Cardiac muscle cell (in vitro differentiated cells and primary cell): ENCODE measurements at regions not wholly inside any gene's neighbourhood (a gene's known extent, or its start where the extent isn't known, plus 50 kb on each side); places are given as distances from the start of the nearest gene placed in this dataset.

ENCODE experiments used
- DNase-seq, 2 donors: peaks; one replicate each; pipeline versions ENCODE4 v3.0.0 to v3.0.0-alpha.2; 2010 to 2017; ENCODE audit warnings: low read depth in 1 of 2, low spot score in 1 of 2
- H3K27ac ChIP-seq: fragments of 200-600 bp; sonication (generic); 2 replicates; pipeline ENCODE4 v1.5.1; 2016
- H3K27me3 ChIP-seq: fragments of 200-600 bp; sonication (generic); 2 replicates; pipeline ENCODE4 v1.6.0; 2016; ENCODE audit warnings: control low read depth
- H3K36me3 ChIP-seq: fragments of 200-600 bp; sonication (generic); 2 replicates; pipeline ENCODE4 v1.5.1; 2016; ENCODE audit warnings: control low read depth
- H3K4me1 ChIP-seq: fragments of 200-600 bp; sonication (generic); 2 replicates; pipeline ENCODE4 v1.8.1; 2017; ENCODE audit warnings: low read depth, mild to moderate bottlenecking, mixed run types
- H3K4me3 ChIP-seq: fragments of 200-600 bp; sonication (generic); 2 replicates; pipeline ENCODE4 v1.5.1; 2016; ENCODE audit warnings: mild to moderate bottlenecking
- H3K9me3 ChIP-seq: fragments of 200-600 bp; sonication (generic); 2 replicates; pipeline ENCODE4 v1.5.1; 2017; ENCODE audit warnings: low read depth, mild to moderate bottlenecking, control low read depth
- CTCF ChIP-seq: IDR thresholded peaks from 2 replicates; pipeline ENCODE4 v1.5.1; 2012; ENCODE audit warnings: low read depth, mild to moderate bottlenecking, low read length

DNA sequence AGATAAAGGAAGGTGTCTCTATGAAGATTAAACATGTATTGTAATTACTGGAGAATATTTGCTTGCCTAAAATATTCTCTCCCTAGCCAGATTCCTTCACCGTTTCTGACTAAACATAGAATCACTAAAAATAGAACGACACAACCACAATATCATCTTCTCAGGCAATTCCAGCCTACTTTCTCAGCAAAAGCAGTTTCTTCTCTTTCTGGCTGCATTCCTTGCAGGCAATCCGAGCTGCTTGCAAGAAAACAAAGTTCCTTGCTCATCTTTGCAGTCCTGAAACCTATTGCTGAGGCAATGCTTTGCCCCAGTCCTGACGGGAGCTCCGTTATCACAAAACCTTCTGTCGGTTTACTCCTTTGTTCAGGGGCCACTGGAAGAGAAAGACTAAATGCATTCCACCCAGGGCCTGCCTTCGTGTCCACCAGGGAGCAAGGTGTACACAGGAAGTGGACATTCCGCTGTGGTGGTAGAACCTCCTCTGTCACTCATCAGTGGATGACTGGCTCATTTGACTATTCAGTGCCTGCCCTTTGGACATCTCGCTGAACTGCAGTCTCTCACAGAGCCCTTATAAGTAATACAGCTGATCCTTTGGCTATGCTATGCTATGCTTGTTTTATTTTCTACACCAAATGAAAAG, 239.2 kb upstream of the DOK6 start:
- TF ChIP-seq CTCF, result no peak

GRCh38 chr18:69162649-69163048, 238.0 kb upstream of the DOK6 start:
- no peak overlapping the region for H3K4me3 ChIP-seq
- no peaks in the 10 kb centered on the region for H3K36me3 ChIP-seq
- no peak overlapping the region for H3K27ac ChIP-seq
- peaks cover 3% of the 10 kb centered on the region for H3K9me3 ChIP-seq
- no peak for TF ChIP-seq CTCF
- no peak for DNase-seq
- H3K4me1 ChIP-seq, result peaks cover 11% of the 10 kb centered on the region
- H3K27me3 ChIP-seq, result no peaks in the 10 kb centered on the region

More for the DNA sequence above, 239.2 kb upstream of the DOK6 start:
- peak; percentile 12 to 28 for DNase-seq
- H3K36me3 ChIP-seq, result no peaks in the 10 kb centered on the region
- peak overlapping the region; percentile 22 for H3K27ac ChIP-seq
- H3K9me3 ChIP-seq, result peaks cover 3% of the 10 kb centered on the region
- H3K4me1 ChIP-seq, result peaks cover 11% of the 10 kb centered on the region
- no peak overlapping the region for H3K4me3 ChIP-seq
- no peaks in the 10 kb centered on the region for H3K27me3 ChIP-seq

DNA sequence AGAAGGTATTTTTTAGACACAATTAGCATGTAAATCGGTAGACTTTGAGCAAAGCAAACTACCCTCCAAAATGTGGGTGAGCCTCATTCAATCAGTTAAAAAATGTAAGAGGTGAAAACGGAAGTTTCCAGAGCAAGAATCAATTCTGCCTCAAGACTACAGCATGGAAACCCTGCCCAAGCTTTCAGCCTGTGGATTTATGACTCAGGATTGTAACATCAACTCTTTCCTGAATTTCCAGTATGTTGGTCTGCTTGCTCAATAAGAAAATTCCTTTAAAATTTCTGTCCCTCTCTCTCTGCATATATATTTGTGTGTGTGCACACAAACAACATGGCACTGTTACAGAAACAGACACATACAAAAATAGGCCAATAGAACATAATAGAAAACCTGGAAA, 228.6 kb upstream of the DOK6 start:
- no peak for TF ChIP-seq CTCF
- Histone ChIP-seq H3K9me3 (no peaks in the 10 kb centered on the region), H3K4me3 (no peak overlapping the region), H3K27me3 (no peaks in the 10 kb centered on the region), H3K36me3 (no peaks in the 10 kb centered on the region), H3K27ac (no peak overlapping the region), H3K4me1 (no peaks in the 10 kb centered on the region)
- DNase-seq, result peak in 1 of 2 donors; percentile 15

DNA sequence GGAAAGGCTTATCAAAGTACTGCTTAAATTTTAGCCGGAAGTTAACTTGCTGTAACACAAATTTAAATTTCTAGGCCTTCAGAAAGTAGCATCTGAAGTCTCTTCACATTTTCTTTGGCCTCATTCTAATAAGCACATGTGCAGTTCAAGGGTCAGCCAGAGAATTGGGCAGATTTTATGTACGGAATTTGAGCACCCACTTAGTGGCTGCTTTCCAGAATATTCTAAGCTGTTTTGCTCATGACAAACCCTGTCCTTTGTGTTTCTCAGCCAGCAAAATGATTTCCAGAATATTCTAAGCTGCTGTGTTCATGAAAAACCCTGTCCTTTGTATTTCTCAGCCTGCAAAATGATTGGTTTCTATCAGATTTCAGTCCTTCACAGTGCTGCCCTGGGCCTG, 225.0 kb upstream of the DOK6 start:
- no peak for TF ChIP-seq CTCF
- DNase-seq, result no peak
- no peaks in the 10 kb centered on the region for H3K9me3 ChIP-seq
- no peak overlapping the region for H3K4me3 ChIP-seq
- H3K27me3 ChIP-seq, result no peaks in the 10 kb centered on the region
- no peaks in the 10 kb centered on the region for H3K4me1 ChIP-seq
- no peaks in the 10 kb centered on the region for H3K36me3 ChIP-seq
- H3K27ac ChIP-seq, result no peak overlapping the region

- no peaks in the 10 kb centered on the region for H3K4me1 ChIP-seq
- no peaks in the 10 kb centered on the region for H3K27me3 ChIP-seq
- no peaks in the 10 kb centered on the region for H3K36me3 ChIP-seq
- no peak for DNase-seq
- H3K9me3 ChIP-seq, result no peaks in the 10 kb centered on the region
- no peak for TF ChIP-seq CTCF
- H3K27ac ChIP-seq, result no peak overlapping the region
- H3K4me3 ChIP-seq, result no peak overlapping the region
These were observed 223.9 kb upstream of the DOK6 start for GRCh38 chr18:69176741-69177140.

- Histone ChIP-seq H3K9me3 (no peaks in the 10 kb centered on the region), H3K27ac (no peak overlapping the region), H3K4me1 (no peaks in the 10 kb centered on the region), H3K36me3 (no peaks in the 10 kb centered on the region), H3K27me3 (no peaks in the 10 kb centered on the region), H3K4me3 (no peak overlapping the region)
- DNase-seq, result no peak
- no peak for TF ChIP-seq CTCF
These were observed 223.0 kb upstream of the DOK6 start for GRCh38 chr18:69177702-69178101.
